ENCODE measurements at regions not wholly inside any gene's neighbourhood (a gene's known extent, or its start where the extent isn't known, plus 50 kb on each side); places are given as distances from the start of the nearest gene placed in this dataset.
"Not testable (repeated sequence)": the region's sequence is repeated elsewhere in the genome, so short reads cannot be mapped to it uniquely, and the experiment has no call there.

DNA sequence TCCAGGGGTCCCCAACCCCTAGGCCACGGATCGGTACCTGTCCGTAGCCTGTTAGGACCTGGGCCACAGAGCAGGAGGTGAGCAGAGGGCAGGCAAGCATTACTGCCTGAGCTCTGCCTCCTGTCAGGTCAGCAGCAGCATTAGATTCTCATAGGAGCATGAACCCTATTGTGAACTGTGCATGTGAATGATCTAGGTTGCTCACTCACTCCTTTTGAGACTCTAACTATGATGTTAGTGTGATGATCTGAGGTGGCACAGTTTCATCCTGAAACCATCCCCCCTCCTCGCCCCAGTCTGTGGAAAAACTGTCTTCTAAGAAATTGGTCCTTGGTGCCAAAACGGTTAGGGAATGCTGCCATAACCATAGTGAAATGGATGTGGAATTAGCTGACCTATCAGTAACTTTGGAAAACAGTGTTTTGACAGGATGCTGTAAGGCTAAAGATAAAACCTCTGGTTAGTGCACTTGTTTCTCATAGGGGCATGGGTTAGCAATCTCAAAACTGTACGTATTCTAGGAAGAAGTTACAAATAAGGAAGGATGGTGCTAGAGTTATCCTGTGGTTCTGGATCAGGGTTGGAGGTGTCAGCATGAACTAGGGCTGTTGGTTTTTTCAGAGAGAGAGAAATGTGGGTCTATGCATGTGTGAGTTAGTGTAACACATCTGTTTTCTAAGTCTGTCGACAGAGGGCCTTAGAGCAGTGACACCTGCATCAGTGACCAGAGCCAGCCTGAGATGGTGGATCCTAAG is 234.8 kb downstream of the RTP5 start:
- H3K36me3 Mint-ChIP-seq (ENCODE audit: insufficient read depth in 1 of 3, low read depth in 3 of 3); H3K56ac ChIP-seq (ENCODE audit: insufficient read length, low read depth, low read length); H2BK15ac ChIP-seq (ENCODE audit: low read depth, low read length); H4K5ac ChIP-seq (ENCODE audit: insufficient read length, low read depth, low read length); H3K18ac ChIP-seq (ENCODE audit: insufficient read length, low read depth, low read length); H3K23me2 ChIP-seq (ENCODE audit: insufficient read length, low read depth, low read length, poor library complexity, severe bottlenecking); DNase-seq; H3K9ac ChIP-seq (ENCODE audit: extremely low read depth, insufficient read length, low read length); H3K14ac ChIP-seq (ENCODE audit: insufficient read depth, low read length); H3K9me3 ChIP-seq (ENCODE audit: control insufficient read depth, low read depth, low read length); H2AFZ ChIP-seq (ENCODE audit: low read length); H2BK20ac ChIP-seq (ENCODE audit: low read depth, low read length, poor library complexity, severe bottlenecking); H4K91ac ChIP-seq (ENCODE audit: insufficient read length, low read depth, low read length); H3K4me3 Mint-ChIP-seq; H3K27me3 Mint-ChIP-seq (ENCODE audit: low read depth); H3K79me2 ChIP-seq (ENCODE audit: insufficient read depth, low read length); H3K4ac ChIP-seq (ENCODE audit: low read depth, low read length); H3K27me3 ChIP-seq (ENCODE audit: insufficient read depth, low read length); H2BK12ac ChIP-seq (ENCODE audit: insufficient read length, low read depth, low read length); H2BK5ac ChIP-seq (ENCODE audit: insufficient read length, low read length); H3K23ac ChIP-seq (ENCODE audit: insufficient read length, low read depth, low read length); H2AK5ac ChIP-seq (ENCODE audit: insufficient read length, low read length); H4K20me1 ChIP-seq (ENCODE audit: control insufficient read depth, insufficient read depth, insufficient read length); H3K4me2 ChIP-seq (ENCODE audit: insufficient read depth, insufficient read length, low read length); H3K27ac ChIP-seq (ENCODE audit: insufficient read length, low read depth, low read length); H3K79me1 ChIP-seq (ENCODE audit: insufficient read depth, low read depth, low read length, poor library complexity, severe bottlenecking); H3K4me1 ChIP-seq (ENCODE audit: insufficient read depth, low read length); H3T11ph ChIP-seq (ENCODE audit: low read length); H4K8ac ChIP-seq (replicated peaks; ENCODE audit: insufficient read length, low read depth, low read length); H3K4me1 Mint-ChIP-seq; H2BK120ac ChIP-seq (ENCODE audit: low read depth, low read length, poor library complexity, severe bottlenecking); H3K27ac Mint-ChIP-seq: not testable (repeated sequence)
- peaks cover 10 to 11% of the 10 kb centered on the region in 2 experiments; a peak in 4 of 5 replicates for H3K9me3 Mint-ChIP-seq
- WGBS (ENCODE audit: extremely low coverage, insufficient read length, low lambda C conversion rate) = no CpG with 5 or more reads among the region's 7 CpGs

DNA sequence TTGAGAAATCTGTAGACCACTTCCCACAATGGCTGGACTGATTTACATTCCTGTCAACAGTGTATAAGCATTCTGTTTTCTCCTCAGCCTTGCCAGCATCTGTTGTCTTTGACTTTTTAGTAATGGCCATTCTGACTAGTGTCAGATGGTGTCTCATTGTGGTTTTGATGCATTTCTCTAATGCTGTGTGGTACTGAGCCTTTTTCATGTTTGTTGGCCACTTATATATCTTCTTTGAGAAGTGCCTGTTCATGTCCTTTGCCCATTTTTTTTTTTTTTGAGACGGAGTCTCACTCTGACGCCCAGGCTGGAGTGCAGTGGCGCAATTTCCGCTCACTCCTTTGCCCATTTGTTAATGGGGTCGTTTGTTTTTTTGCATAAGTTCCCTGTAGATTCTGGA is 237.5 kb downstream of the RTP5 start:
- H3K4ac ChIP-seq (ENCODE audit: low read depth, low read length) = not testable (repeated sequence)
- no CpG with 5 or more reads among the region's 5 CpGs for WGBS (ENCODE audit: extremely low coverage, insufficient read length, low lambda C conversion rate)

More for the DNA sequence above, 237.5 kb downstream of the RTP5 start:
- H2AK5ac ChIP-seq (ENCODE audit: insufficient read length, low read length); H3K23ac ChIP-seq (ENCODE audit: insufficient read length, low read depth, low read length); H2BK15ac ChIP-seq (ENCODE audit: low read depth, low read length); H3K27ac ChIP-seq (ENCODE audit: insufficient read length, low read depth, low read length); H3K18ac ChIP-seq (ENCODE audit: insufficient read length, low read depth, low read length); H3K27ac Mint-ChIP-seq; H3K23me2 ChIP-seq (ENCODE audit: insufficient read length, low read depth, low read length, poor library complexity, severe bottlenecking); H3K56ac ChIP-seq (ENCODE audit: insufficient read length, low read depth, low read length); H3K4me3 Mint-ChIP-seq; H3K27me3 ChIP-seq (ENCODE audit: insufficient read depth, low read length); H4K5ac ChIP-seq (ENCODE audit: insufficient read length, low read depth, low read length); DNase-seq; H2BK5ac ChIP-seq (ENCODE audit: insufficient read length, low read length); H3K4me1 ChIP-seq (ENCODE audit: insufficient read depth, low read length); H2BK20ac ChIP-seq (ENCODE audit: low read depth, low read length, poor library complexity, severe bottlenecking); H3K9me3 ChIP-seq (ENCODE audit: control insufficient read depth, low read depth, low read length); H3K36me3 Mint-ChIP-seq (ENCODE audit: insufficient read depth in 1 of 3, low read depth in 3 of 3); H2BK120ac ChIP-seq (ENCODE audit: low read depth, low read length, poor library complexity, severe bottlenecking); H3T11ph ChIP-seq (ENCODE audit: low read length); H4K20me1 ChIP-seq (ENCODE audit: control insufficient read depth, insufficient read depth, insufficient read length); H3K14ac ChIP-seq (ENCODE audit: insufficient read depth, low read length); H3K27me3 Mint-ChIP-seq (ENCODE audit: low read depth); H3K79me2 ChIP-seq (ENCODE audit: insufficient read depth, low read length); H3K79me1 ChIP-seq (ENCODE audit: insufficient read depth, low read depth, low read length, poor library complexity, severe bottlenecking); H4K8ac ChIP-seq (replicated peaks; ENCODE audit: insufficient read length, low read depth, low read length); H2BK12ac ChIP-seq (ENCODE audit: insufficient read length, low read depth, low read length); H3K4me2 ChIP-seq (ENCODE audit: insufficient read depth, insufficient read length, low read length); H3K9ac ChIP-seq (ENCODE audit: extremely low read depth, insufficient read length, low read length); H4K91ac ChIP-seq (ENCODE audit: insufficient read length, low read depth, low read length); H2AFZ ChIP-seq (ENCODE audit: low read length); H3K4me1 Mint-ChIP-seq: not testable (repeated sequence)
- H3K9me3 Mint-ChIP-seq = peaks cover 10 to 11% of the 10 kb centered on the region in 2 experiments; a peak in 4 of 5 replicates
